ENCODE measurements at regions not wholly inside any gene's neighbourhood (a gene's known extent, or its start where the extent isn't known, plus 50 kb on each side); places are given as distances from the start of the nearest gene placed in this dataset.

DNA sequence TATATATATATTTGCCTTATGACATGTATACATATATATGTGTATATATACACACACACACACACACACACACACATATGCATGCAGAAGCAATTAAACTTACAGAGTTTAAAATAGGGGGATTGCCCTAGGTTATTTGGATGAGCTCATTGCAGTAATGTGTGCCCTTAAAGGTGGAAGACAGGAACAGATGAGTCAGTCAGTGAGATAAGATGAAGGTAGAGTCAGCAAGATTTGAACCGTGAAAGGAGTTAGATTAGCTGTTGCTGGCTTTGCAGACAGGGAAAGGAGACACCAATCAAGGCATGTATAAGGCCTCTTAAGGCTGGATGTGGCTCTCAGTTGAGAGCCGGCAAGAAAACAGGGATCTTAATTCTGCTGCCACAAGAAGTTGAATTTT lies 902.4 kb upstream of the RAG2 start:
- H3K36me3 ChIP-seq (ENCODE audit: control insufficient read depth in 2 of 2, insufficient read depth in 2 of 2, low read length in 1 of 2): no peaks in the 10 kb centered on the region
- DNase-seq (ENCODE audit: low read depth, low spot score): no peak
- ATAC-seq: no peak

GRCh38 chr11:37497326-37497725 lies 899.3 kb upstream of the RAG2 start:
- no peak for FAIRE-seq
- H3K79me2 ChIP-seq (ENCODE audit: control insufficient read depth, insufficient read depth, low read length): no peaks in the 10 kb centered on the region
- ChIA-PET CTCF (interaction anchor here (1.0 kb wide), 1 partner anchor 25 kb away, joined by 4 read pairs; no protein-coding TSS in a partner anchor), RAD21 (ENCODE audit: unreplicated experiment) (no interaction called here), POLR2A (no interaction called here), SMC1A (ENCODE audit: uncharacterized antibody, unreplicated experiment) (interaction anchor here (0.5 kb wide), 1 partner anchor 206 kb away, joined by 3 read pairs; no protein-coding TSS in a partner anchor)
- WGBS (ENCODE audit: insufficient coverage, insufficient replicate concordance, low lambda C conversion rate, missing lambda C conversion rate): 7% methylated on average over 1 of the region's 1 CpG
- H2AFZ ChIP-seq (ENCODE audit: control insufficient read depth, low read depth, low read length): no peak overlapping the region
- no peak for ATAC-seq
- H3K9me3 ChIP-seq (replicated peaks; ENCODE audit: control insufficient read depth, insufficient read depth, low read length): no peaks in the 10 kb centered on the region
- H4K20me1 ChIP-seq (ENCODE audit: control insufficient read depth, insufficient read depth): no peaks in the 10 kb centered on the region
- no TSS peak for BruUV-seq (replicated peaks)
- no peak overlapping the region for H3K4me3 ChIP-seq
- in situ Hi-C loops (cut with MboI): no loop called here
- intact Hi-C loops (cut with micrococcal nuclease; ENCODE audit: unreplicated experiment): no loop called here
- H3K27me3 ChIP-seq (replicated peaks in 1 of 2; ENCODE audit: control insufficient read depth in 2 of 2, insufficient read depth in 2 of 2, low read length in 1 of 2): no peaks in the 10 kb centered on the region
- no peak overlapping the region for H3K9ac ChIP-seq (ENCODE audit: control insufficient read depth, insufficient read depth, low read length)
- H3K4me1 ChIP-seq (ENCODE audit: control insufficient read depth, insufficient read depth, low read length): no peaks in the 10 kb centered on the region
- no peak for DNase-seq (ENCODE audit: low read depth, low spot score)
- no peak overlapping the region for H3K4me2 ChIP-seq (ENCODE audit: control insufficient read depth, insufficient read depth)
- H3K36me3 ChIP-seq (ENCODE audit: control insufficient read depth in 2 of 2, insufficient read depth in 2 of 2, low read length in 1 of 2): no peaks in the 10 kb centered on the region
- H3K27ac ChIP-seq (ENCODE audit: control insufficient read depth, insufficient read depth): no peak overlapping the region
- no peak for TF ChIP-seq FOS (IDR thresholded peaks at IDR 0.05; ENCODE audit: borderline replicate concordance, extremely low read depth, insufficient read length)
- TF ChIP-seq ZZZ3 (IDR thresholded peaks at IDR 0.05; ENCODE audit: control insufficient read depth, insufficient read length, low read depth): no peak
- no peak for TF ChIP-seq SP1 (IDR thresholded peaks at IDR 0.05; ENCODE audit: low read depth, low read length)
- TF ChIP-seq TARDBP (IDR thresholded peaks at IDR 0.05; ENCODE audit: borderline replicate concordance): no peak
- no peak for TF ChIP-seq USF2 (IDR thresholded peaks at IDR 0.05; ENCODE audit: borderline replicate concordance, low read depth, low read length)
- TF ChIP-seq SPI1 (IDR thresholded peaks at IDR 0.05; ENCODE audit: borderline replicate concordance, insufficient read depth, low read depth, low read length): no peak
- TF ChIP-seq, protein P1, sequence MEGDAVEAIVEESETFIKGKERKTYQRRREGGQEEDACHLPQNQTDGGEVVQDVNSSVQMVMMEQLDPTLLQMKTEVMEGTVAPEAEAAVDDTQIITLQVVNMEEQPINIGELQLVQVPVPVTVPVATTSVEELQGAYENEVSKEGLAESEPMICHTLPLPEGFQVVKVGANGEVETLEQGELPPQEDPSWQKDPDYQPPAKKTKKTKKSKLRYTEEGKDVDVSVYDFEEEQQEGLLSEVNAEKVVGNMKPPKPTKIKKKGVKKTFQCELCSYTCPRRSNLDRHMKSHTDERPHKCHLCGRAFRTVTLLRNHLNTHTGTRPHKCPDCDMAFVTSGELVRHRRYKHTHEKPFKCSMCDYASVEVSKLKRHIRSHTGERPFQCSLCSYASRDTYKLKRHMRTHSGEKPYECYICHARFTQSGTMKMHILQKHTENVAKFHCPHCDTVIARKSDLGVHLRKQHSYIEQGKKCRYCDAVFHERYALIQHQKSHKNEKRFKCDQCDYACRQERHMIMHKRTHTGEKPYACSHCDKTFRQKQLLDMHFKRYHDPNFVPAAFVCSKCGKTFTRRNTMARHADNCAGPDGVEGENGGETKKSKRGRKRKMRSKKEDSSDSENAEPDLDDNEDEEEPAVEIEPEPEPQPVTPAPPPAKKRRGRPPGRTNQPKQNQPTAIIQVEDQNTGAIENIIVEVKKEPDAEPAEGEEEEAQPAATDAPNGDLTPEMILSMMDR (IDR thresholded peaks at IDR 0.05 in 2 of 3, conservative IDR thresholded peaks at IDR 0.05 in 1 of 3; ENCODE audit: control insufficient read depth in 2 of 3, extremely low read depth in 1 of 3, insufficient read depth in 1 of 3, low read depth in 3 of 3, low read length in 3 of 3): no peak

More for the DNA sequence above, 902.4 kb upstream of the RAG2 start:
- peaks cover 18% of the 10 kb centered on the region for H3K4me1 ChIP-seq (ENCODE audit: control insufficient read depth, insufficient read depth, low read length)
- no peaks in the 10 kb centered on the region for H3K9me3 ChIP-seq (replicated peaks; ENCODE audit: control insufficient read depth, insufficient read depth, low read length)
- in situ Hi-C loops (cut with MboI) (no loop called here), intact Hi-C loops (cut with micrococcal nuclease; ENCODE audit: unreplicated experiment) (no loop called here)
- no peak overlapping the region for H3K9ac ChIP-seq (ENCODE audit: control insufficient read depth, insufficient read depth, low read length)
- H3K4me2 ChIP-seq (ENCODE audit: control insufficient read depth, insufficient read depth): no peak overlapping the region
- WGBS (ENCODE audit: insufficient coverage, insufficient replicate concordance, low lambda C conversion rate, missing lambda C conversion rate): 63% methylated on average over 2 of the region's 2 CpGs
- POLR2A ChIA-PET: interaction anchor here (0.5 kb wide), 1 partner anchor 28 kb away, joined by 3 read pairs; no protein-coding TSS in a partner anchor
- SMC1A ChIA-PET (ENCODE audit: uncharacterized antibody, unreplicated experiment): interaction anchor here (0.7 kb wide), 1 partner anchor 9 kb away, joined by 3 read pairs; no protein-coding TSS in a partner anchor
- no TSS peak for BruUV-seq (replicated peaks)
- CTCF ChIA-PET: no interaction called here
- no peaks in the 10 kb centered on the region for H3K27me3 ChIP-seq (replicated peaks in 1 of 2; ENCODE audit: control insufficient read depth in 2 of 2, insufficient read depth in 2 of 2, low read length in 1 of 2)
- no peaks in the 10 kb centered on the region for H4K20me1 ChIP-seq (ENCODE audit: control insufficient read depth, insufficient read depth)
- H3K79me2 ChIP-seq (ENCODE audit: control insufficient read depth, insufficient read depth, low read length): no peaks in the 10 kb centered on the region
- no peak overlapping the region for H3K4me3 ChIP-seq
- no peak overlapping the region for H2AFZ ChIP-seq (ENCODE audit: control insufficient read depth, low read depth, low read length)
- no peak for TF ChIP-seq MEF2A (IDR thresholded peaks at IDR 0.05; ENCODE audit: insufficient read depth, low read depth, low read length)
- TF ChIP-seq, protein P2, sequence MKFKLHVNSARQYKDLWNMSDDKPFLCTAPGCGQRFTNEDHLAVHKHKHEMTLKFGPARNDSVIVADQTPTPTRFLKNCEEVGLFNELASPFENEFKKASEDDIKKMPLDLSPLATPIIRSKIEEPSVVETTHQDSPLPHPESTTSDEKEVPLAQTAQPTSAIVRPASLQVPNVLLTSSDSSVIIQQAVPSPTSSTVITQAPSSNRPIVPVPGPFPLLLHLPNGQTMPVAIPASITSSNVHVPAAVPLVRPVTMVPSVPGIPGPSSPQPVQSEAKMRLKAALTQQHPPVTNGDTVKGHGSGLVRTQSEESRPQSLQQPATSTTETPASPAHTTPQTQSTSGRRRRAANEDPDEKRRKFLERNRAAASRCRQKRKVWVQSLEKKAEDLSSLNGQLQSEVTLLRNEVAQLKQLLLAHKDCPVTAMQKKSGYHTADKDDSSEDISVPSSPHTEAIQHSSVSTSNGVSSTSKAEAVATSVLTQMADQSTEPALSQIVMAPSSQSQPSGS (IDR thresholded peaks at IDR 0.05; ENCODE audit: low read length): 0 out of 2 replicates have a peak, but pooled peaks have one; percentile 18
- TF ChIP-seq JUNB (IDR thresholded peaks at IDR 0.05): peak; percentile 54
- TF ChIP-seq NFIC (IDR thresholded peaks at IDR 0.05; ENCODE audit: low read depth, low read length): peak; percentile 60; the same call in 1 of the 2 replicates
- RAD21 ChIA-PET (ENCODE audit: unreplicated experiment): no interaction called here
- no peak for FAIRE-seq
- H3K27ac ChIP-seq (ENCODE audit: control insufficient read depth, insufficient read depth): no peak overlapping the region

All from GM12878 (cell line).